Left renal pelvis (tissue), 4 donors: ENCODE measurements at regions not wholly inside any gene's neighbourhood (a gene's known extent, or its start where the extent isn't known, plus 50 kb on each side); places are given as distances from the start of the nearest gene placed in this dataset.
"Not testable (repeated sequence)": the region's sequence is repeated elsewhere in the genome, so short reads cannot be mapped to it uniquely, and the experiment has no call there.

Experiments
- DNase-seq, 4 donors: peaks; one replicate each; pipeline ENCODE4 v3.0.0-alpha.2; 2013; ENCODE audit warnings: low read depth in 4 of 4, low spot score in 3 of 4

- DNase-seq = no peak
These were observed 67.7 kb upstream of the SIRPA start for GRCh38 chr20:1827510-1827973.

GRCh38 chr20:1825938-1826445 lies 69.2 kb upstream of the SIRPA start:
- DNase-seq = no peak

- no peak for DNase-seq
These were observed 69.7 kb upstream of the SIRPA start for GRCh38 chr20:1825507-1825906.

- DNase-seq = no peak
These were observed 70.4 kb upstream of the SIRPA start for GRCh38 chr20:1824834-1825233.

- DNase-seq = no peak
These were observed 71.0 kb upstream of the SIRPA start for GRCh38 chr20:1824181-1824580.

GRCh38 chr20:1823450-1823844 lies 71.8 kb upstream of the SIRPA start:
- no peak for DNase-seq

- no peak for DNase-seq
These were observed 72.4 kb upstream of the SIRPA start for GRCh38 chr20:1822564-1823449.

- DNase-seq = no peak
These were observed 74.8 kb upstream of the SIRPA start for GRCh38 chr20:1820138-1821079.

- DNase-seq = no peak
These were observed 75.7 kb upstream of the SIRPA start for GRCh38 chr20:1819311-1820137.

GRCh38 chr20:1818895-1819294 lies 76.3 kb upstream of the SIRPA start:
- DNase-seq = no peak

- DNase-seq = no peak
These were observed 76.9 kb upstream of the SIRPA start for GRCh38 chr20:1818247-1818840.

GRCh38 chr20:1817577-1818211 lies 77.5 kb upstream of the SIRPA start:
- no peak for DNase-seq

GRCh38 chr20:1816384-1817381 lies 78.5 kb upstream of the SIRPA start:
- DNase-seq = no peak

GRCh38 chr20:1815502-1816085 lies 79.6 kb upstream of the SIRPA start:
- no peak for DNase-seq

- DNase-seq = not testable (repeated sequence)
These were observed 80.3 kb upstream of the SIRPA start for GRCh38 chr20:1814861-1815260.

GRCh38 chr20:1813674-1814635 lies 81.3 kb upstream of the SIRPA start:
- no peak for DNase-seq

GRCh38 chr20:1813101-1813529 lies 82.1 kb upstream of the SIRPA start:
- no peak for DNase-seq
